IMR-90 (cell line): ENCODE measurements at regions not wholly inside any gene's neighbourhood (a gene's known extent, or its start where the extent isn't known, plus 50 kb on each side); places are given as distances from the start of the nearest gene placed in this dataset.

Experiments used
- ATAC-seq: fragments of 200-7000 bp; cut with Tn5 transposase; 2 replicates; pipeline ENCODE4 v1.9.1; 2020; ENCODE audit warnings: low read depth, mild to moderate bottlenecking, moderate library complexity
- BruUV-seq: library from RNA; stranded (reverse); fragments of 400-500 nt; replicated peaks from 2 replicates; lab custom pipeline; 2021; lab: Mats Ljungman, UMichigan
- CTCF ChIA-PET: fragments of 300-600 bp; formaldehyde crosslinking; extraction: SDS; loops from one replicate; lab custom pipeline; 2021; ENCODE audit warnings: antibody characterized with exemption; lab: Yijun Ruan, JAX
- POLR2A ChIA-PET: fragments of 300-600 bp; sonication (Branson Sonifier 250); formaldehyde crosslinking; loops from one replicate; lab custom pipeline; 2022; ENCODE audit warnings: antibody characterized with exemption; ENCODE audit not compliant: unreplicated experiment; lab: Charles Lee
- DNase-seq: peaks from one replicate; pipeline ENCODE4 v3.0.0; 2013
- H2AFZ ChIP-seq: replicated peaks from 2 replicates; pipeline ENCODE3; 2013; ENCODE audit warnings: low read length, mild to moderate bottlenecking; ENCODE audit not compliant: poor library complexity
- H2AK5ac ChIP-seq: 2 replicates; pipeline ENCODE4 v1.6.1; 2013; ENCODE audit warnings: low read depth, low read length, inconsistent platforms
- H2AK9ac ChIP-seq: replicated peaks from 2 replicates; pipeline ENCODE3; 2013; ENCODE audit warnings: mild to moderate bottlenecking, low read depth, low read length, moderate library complexity; ENCODE audit not compliant: poor library complexity
- H2BK120ac ChIP-seq: 2 replicates; pipeline ENCODE4 v1.6.1; 2013; ENCODE audit warnings: low read depth, low read length, inconsistent platforms
- H2BK15ac ChIP-seq: 3 replicates; pipeline ENCODE4 v1.6.1; 2013; ENCODE audit warnings: low read depth, low read length, inconsistent platforms
- H2BK20ac ChIP-seq: 2 replicates; pipeline ENCODE4 v1.6.1; 2013; ENCODE audit warnings: low read depth, mild to moderate bottlenecking, inconsistent platforms, low read length, moderate library complexity
- H2BK5ac ChIP-seq: 2 replicates; pipeline ENCODE4 v1.6.1; 2013; ENCODE audit warnings: mild to moderate bottlenecking, low read depth, low read length, inconsistent platforms; ENCODE audit not compliant: poor library complexity, severe bottlenecking
- H3K14ac ChIP-seq: replicated peaks from 2 replicates; pipeline ENCODE4 v1.6.1; 2013; ENCODE audit warnings: low read depth, low read length, inconsistent platforms
- H3K18ac ChIP-seq: 2 replicates; pipeline ENCODE4 v1.6.1; 2013; ENCODE audit warnings: low read depth, low read length, control low read depth
- H3K23ac ChIP-seq: 2 replicates; pipeline ENCODE4 v1.6.1; 2013; ENCODE audit warnings: low read depth, low read length, inconsistent platforms
- H3K27ac ChIP-seq: 2 replicates; pipeline ENCODE4 v1.5.1; 2013; ENCODE audit warnings: mild to moderate bottlenecking, control low read depth, low read length; ENCODE audit not compliant: insufficient read depth
- H3K27me3 ChIP-seq: 2 replicates; pipeline ENCODE4 v1.6.1; 2013; ENCODE audit warnings: low read length; ENCODE audit not compliant: control insufficient read depth, insufficient read depth
- H3K36me3 ChIP-seq: 2 replicates; pipeline ENCODE4 v1.6.1; 2013; ENCODE audit warnings: low read length, mixed read lengths; ENCODE audit not compliant: control insufficient read depth, insufficient read depth
- H3K4ac ChIP-seq: 2 replicates; pipeline ENCODE4 v1.6.1; 2013; ENCODE audit warnings: low read depth, low read length, inconsistent platforms
- H3K4me1 ChIP-seq: 2 replicates; pipeline ENCODE4 v1.6.1; 2013; ENCODE audit warnings: low read length, mixed read lengths; ENCODE audit not compliant: control insufficient read depth, insufficient read depth
- H3K4me2 ChIP-seq: 2 replicates; pipeline ENCODE4 v1.6.1; 2013; ENCODE audit warnings: low read depth, mild to moderate bottlenecking, control low read depth, low read length, moderate library complexity
- H3K4me3 ChIP-seq: 2 replicates; pipeline ENCODE4 v1.5.1; 2013; ENCODE audit warnings: low read depth, mild to moderate bottlenecking, control low read depth, low read length, moderate library complexity; ENCODE audit not compliant: insufficient read depth
- H3K56ac ChIP-seq: 2 replicates; pipeline ENCODE4 v1.6.1; 2013; ENCODE audit warnings: low read length, inconsistent platforms; ENCODE audit not compliant: insufficient read depth; ENCODE audit errors: extremely low read depth
- H3K79me1 ChIP-seq, 2 experiments: 2 replicates each; pipeline ENCODE4 v1.6.1; 2013; ENCODE audit warnings: low read length in 2 of 2, inconsistent platforms in 1 of 2, low read depth in 1 of 2
- H3K9ac ChIP-seq: 2 replicates; pipeline ENCODE4 v1.6.1; 2013; ENCODE audit warnings: low read depth, low read length, control low read depth
- H3K9me1 ChIP-seq: 2 replicates; pipeline ENCODE4 v1.6.1; 2013; ENCODE audit warnings: low read length, inconsistent platforms; ENCODE audit not compliant: insufficient read depth
- H3K9me3 ChIP-seq: 2 replicates; pipeline ENCODE4 v1.6.1; 2013; ENCODE audit warnings: low read length; ENCODE audit not compliant: control insufficient read depth, insufficient read depth
- H4K20me1 ChIP-seq: 2 replicates; pipeline ENCODE4 v1.6.1; 2013; ENCODE audit warnings: low read length, inconsistent platforms; ENCODE audit not compliant: insufficient read depth
- H4K5ac ChIP-seq: 2 replicates; pipeline ENCODE4 v1.6.1; 2013; ENCODE audit warnings: mild to moderate bottlenecking, low read depth, low read length, control low read depth
- H4K8ac ChIP-seq, 2 experiments: 2 replicates each; pipeline ENCODE4 v1.6.1; 2013; ENCODE audit warnings: low read depth in 2 of 2, low read length in 2 of 2, control low read depth in 1 of 2, inconsistent platforms in 1 of 2
- H4K91ac ChIP-seq: 2 replicates; pipeline ENCODE4 v1.6.1; 2013; ENCODE audit warnings: low read depth, low read length, inconsistent platforms; ENCODE audit not compliant: insufficient read depth
- BHLHE40 ChIP-seq: fragments of 150-350 bp; IDR thresholded peaks from 2 replicates; pipeline ENCODE4 v1.6.1; 2016; ENCODE audit warnings: mild to moderate bottlenecking, low read depth, low read length
- NFE2L2 ChIP-seq: fragments of 150-350 bp; IDR thresholded peaks from 2 replicates; pipeline ENCODE4 v1.6.1; 2016; ENCODE audit warnings: low read depth, mild to moderate bottlenecking, low read length
- WGBS, 2 experiments: methylation state at CpG; one replicate each; pipeline versions ENCODE4 v1.1.5 to v1.1.7; 2013; ENCODE audit warnings: missing lambda C conversion rate in 2 of 2; ENCODE audit not compliant: insufficient read length in 1 of 2; ENCODE audit errors: extremely low coverage in 2 of 2; 5-methylcytosine and 5-hydroxymethylcytosine counted together
- dilution Hi-C: fragments of 300-500 bp; cut with HindIII; formaldehyde crosslinking; loops from one replicate; pipeline ENCODE4 v1.14.3; 2018; ENCODE audit warnings: low sequenced_read_pairs; ENCODE audit not compliant: unreplicated experiment
- in situ Hi-C: fragments of 300-500 bp; cut with MboI; formaldehyde crosslinking; loops from 3 replicates; pipeline ENCODE4 v1.14.3; 2019; ENCODE audit warnings: low sequenced_read_pairs, inconsistent platforms, mixed read lengths
- intact Hi-C: fragments of 100-400 bp; cut with micrococcal nuclease; formaldehyde crosslinking; loops from 2 replicates; pipeline ENCODE4 v1.10.0; 2022
- TF ChIP-seq, protein P1 (sequence below): fragments of 150-350 bp; IDR thresholded peaks from 2 replicates; pipeline ENCODE4 v1.6.1; 2016; ENCODE audit warnings: low read depth, mild to moderate bottlenecking, low read length, moderate library complexity, borderline replicate concordance

DNA sequence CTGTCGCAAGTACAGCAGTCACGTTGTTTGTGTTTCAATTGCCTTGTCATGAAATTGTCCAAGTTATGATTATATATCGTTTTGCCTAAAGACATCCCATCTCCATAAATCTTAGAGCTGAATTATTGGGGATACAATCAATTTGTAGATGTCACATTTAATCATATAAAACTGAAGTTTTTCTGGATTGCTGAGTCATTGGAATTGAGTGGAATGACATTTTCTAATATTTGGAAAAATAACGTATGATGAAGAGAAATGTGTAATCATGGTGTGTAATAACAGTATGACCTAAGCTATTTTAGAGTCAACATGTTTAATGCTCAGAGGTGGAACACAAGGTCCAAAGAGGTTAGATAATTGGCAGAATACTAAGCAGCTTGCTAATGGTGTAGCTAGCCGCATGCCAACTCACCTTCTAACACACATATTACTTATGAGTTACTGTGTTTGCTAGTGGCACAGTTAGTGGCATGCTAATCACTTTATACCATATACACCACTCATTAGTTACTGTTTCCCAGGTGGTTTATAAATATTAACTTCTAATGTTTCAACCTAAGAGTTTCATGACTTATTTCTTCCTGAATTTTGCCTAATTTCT is 473.1 kb upstream of the GRAMD2B start:
- Histone ChIP-seq H4K20me1 (no peaks in the 10 kb centered on the region), H2BK120ac (no peak overlapping the region), H2BK20ac (no peak overlapping the region), H3K4me2 (no peak overlapping the region), H4K8ac (no peak overlapping the region), H2BK5ac (no peak overlapping the region), H3K18ac (no peak overlapping the region), H3K4me1 (no peaks in the 10 kb centered on the region), H3K4ac (no peak overlapping the region), H3K9me1 (no peaks in the 10 kb centered on the region), H4K5ac (no peak overlapping the region), H3K23ac (no peak overlapping the region), H3K9me3 (no peaks in the 10 kb centered on the region), H3K27me3 (no peaks in the 10 kb centered on the region), H3K27ac (no peak overlapping the region), H2BK15ac (no peak overlapping the region), H3K79me1 (no peaks in the 10 kb centered on the region), H2AK5ac (no peak overlapping the region), H3K4me3 (no peak overlapping the region), H3K36me3 (no peaks in the 10 kb centered on the region), H3K9ac (no peak overlapping the region), H4K91ac (no peak overlapping the region), H2AK9ac (no peak overlapping the region), H3K14ac (no peak overlapping the region), H3K56ac (no peak overlapping the region), H2AFZ (no peak overlapping the region)
- no peak for DNase-seq
- dilution Hi-C loops, result no loop called here
- ATAC-seq, result no peak
- intact Hi-C loops, result no loop called here
- in situ Hi-C loops, result no loop called here
- WGBS, 2 experiments, result no CpG with 5 or more reads among the region's 5 CpGs
- CTCF ChIA-PET, result no interaction called here
- POLR2A ChIA-PET, result no interaction called here
- peak; percentile 52; the same call in 1 of the 2 replicates for TF ChIP-seq NFE2L2
- TF ChIP-seq, protein P1, sequence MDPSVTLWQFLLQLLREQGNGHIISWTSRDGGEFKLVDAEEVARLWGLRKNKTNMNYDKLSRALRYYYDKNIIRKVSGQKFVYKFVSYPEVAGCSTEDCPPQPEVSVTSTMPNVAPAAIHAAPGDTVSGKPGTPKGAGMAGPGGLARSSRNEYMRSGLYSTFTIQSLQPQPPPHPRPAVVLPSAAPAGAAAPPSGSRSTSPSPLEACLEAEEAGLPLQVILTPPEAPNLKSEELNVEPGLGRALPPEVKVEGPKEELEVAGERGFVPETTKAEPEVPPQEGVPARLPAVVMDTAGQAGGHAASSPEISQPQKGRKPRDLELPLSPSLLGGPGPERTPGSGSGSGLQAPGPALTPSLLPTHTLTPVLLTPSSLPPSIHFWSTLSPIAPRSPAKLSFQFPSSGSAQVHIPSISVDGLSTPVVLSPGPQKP, result no peak
- no peak for TF ChIP-seq BHLHE40
- no TSS peak for BruUV-seq
